AG09319 (cell line): ENCODE measurements at regions not wholly inside any gene's neighbourhood (a gene's known extent, or its start where the extent isn't known, plus 50 kb on each side); places are given as distances from the start of the nearest gene placed in this dataset.

Experiments used
- DNase-seq: peaks from one replicate; pipeline ENCODE4 v3.0.0-alpha.2; 2010; ENCODE audit warnings: low read depth; ENCODE audit errors: extremely low read depth
- CTCF ChIP-seq: IDR thresholded peaks from 2 replicates; pipeline ENCODE4 v1.5.1; 2011; ENCODE audit warnings: low read depth, mild to moderate bottlenecking, inconsistent platforms, low read length, moderate library complexity

- TF ChIP-seq CTCF: no peak
- no peak for DNase-seq
These were observed 139.5 kb upstream of the SETBP1 start for GRCh38 chr18:44541159-44541558.

DNA sequence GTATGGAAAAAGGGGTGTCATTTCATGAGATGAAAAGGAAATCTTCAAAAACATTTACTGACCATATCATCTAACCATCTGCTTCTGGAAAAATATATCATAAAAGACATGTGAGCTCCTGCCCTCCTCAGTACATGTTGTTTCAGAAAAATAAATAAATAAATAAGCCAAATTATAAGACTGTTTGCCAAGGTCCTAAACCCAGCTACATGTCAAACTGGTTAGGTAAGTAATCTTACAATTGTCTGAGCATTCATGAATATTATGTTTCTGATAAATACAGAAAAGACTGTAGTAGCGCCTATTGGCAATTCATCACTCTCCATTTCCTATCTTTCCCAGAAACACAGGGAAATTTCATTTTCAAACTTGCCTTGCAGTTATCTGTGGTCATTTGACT, 138.9 kb upstream of the SETBP1 start:
- no peak for TF ChIP-seq CTCF
- DNase-seq: no peak

- no peak for TF ChIP-seq CTCF
These were observed 137.3 kb upstream of the SETBP1 start for GRCh38 chr18:44543387-44543786.

DNA sequence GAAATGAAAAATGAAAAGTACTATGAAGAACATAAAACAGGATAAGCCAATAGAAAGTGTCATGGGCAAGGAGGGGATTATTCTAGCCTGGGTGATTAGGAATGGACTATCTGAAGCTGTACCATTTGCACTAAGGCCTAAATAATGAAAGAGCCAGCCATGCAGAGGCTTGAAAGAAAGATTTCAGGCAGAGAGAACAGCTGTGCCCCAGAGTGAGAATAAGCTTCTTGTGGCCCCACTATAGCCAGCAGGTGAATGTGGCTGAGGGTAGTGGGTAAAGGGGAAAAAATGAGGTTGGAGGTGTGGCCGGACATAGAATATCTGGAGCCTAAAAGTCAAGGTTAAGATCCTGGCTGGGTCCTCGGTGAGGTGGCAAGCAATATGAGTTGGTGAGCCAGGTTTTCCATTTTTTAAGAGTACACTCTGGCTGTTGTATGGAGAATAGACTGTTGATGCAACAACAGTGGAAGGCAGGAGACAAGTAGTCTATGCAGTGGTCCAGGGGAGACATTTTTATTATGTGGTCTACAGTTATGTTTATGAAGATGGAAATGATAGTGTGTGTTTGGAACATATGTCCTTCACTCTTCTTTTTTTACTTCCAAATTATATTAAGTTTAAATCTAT, 135.2 kb upstream of the SETBP1 start:
- TF ChIP-seq CTCF: no peak
- DNase-seq: no peak

More at GRCh38 chr18:44543387-44543786, 137.3 kb upstream of the SETBP1 start:
- no peak for DNase-seq

DNA sequence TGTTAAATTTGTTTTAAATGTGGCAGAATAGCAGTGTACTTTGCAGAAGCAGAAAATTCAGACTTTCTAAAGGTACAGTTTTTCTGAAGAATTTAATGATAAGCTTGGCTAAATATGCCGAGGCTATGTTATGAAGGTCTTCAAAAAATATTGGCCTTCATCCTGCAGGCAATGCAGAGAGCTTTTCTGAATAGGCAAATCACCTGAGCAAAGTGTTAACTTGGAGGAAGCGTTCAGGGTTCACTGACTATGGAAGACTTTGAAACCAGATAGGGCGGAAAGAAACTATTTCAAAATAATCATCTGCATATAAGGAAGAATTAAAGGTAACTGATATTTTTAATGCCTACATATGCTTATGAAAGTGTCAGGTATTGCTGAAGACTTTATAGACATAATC, 133.7 kb upstream of the SETBP1 start:
- DNase-seq: no peak
- no peak for TF ChIP-seq CTCF

DNA sequence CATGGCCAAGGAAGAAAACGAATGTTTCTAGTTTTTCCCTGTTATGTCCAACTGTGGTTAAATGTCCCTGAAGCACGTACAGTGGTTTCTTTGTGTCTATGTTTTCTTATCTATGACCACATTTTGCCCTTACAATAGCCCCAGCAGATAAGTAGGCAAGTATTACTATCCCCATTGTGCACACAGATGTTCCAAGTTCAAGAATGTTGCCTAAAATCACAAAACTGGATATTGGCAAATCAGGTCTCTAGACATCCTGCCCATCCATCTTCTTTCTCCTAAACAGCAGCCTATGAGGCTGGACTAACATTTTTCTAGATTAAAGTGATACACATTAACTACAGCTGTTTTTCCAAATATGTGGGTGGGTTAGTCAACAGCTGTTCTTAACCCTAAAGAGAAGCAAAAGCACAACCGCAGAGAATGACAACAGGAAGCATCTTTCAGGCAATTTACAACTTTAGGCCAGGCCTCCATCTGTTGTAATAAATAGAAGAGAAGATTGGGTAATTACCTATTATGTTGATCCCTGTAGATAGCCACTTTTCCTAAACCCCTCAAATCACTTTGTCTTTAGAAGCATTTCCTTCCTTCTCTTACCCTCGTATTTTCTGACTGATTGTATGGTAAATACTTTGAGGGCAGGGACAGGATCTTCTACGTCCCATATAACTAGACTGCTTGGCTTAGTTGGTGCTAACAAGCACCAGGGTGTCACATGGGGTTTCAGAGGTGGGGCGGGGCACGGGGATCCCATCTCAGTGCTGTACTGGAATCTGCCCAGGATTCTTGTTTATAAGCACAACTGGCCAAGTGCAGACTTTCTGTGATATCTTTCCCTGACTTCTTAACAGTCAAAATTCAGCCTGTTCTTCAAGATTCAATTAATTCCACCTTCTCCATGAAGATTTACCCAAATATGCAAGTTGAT, 132.1 kb upstream of the SETBP1 start:
- no peak for DNase-seq

More for the DNA sequence above, 132.1 kb upstream of the SETBP1 start:
- TF ChIP-seq CTCF: no peak
